HG03520 (cell line): ENCODE measurements at regions not wholly inside any gene's neighbourhood (a gene's known extent, or its start where the extent isn't known, plus 50 kb on each side); places are given as distances from the start of the nearest gene placed in this dataset.

Source experiments
- ATAC-seq: cut with Tn5 transposase; IDR thresholded peaks from one replicate; pipeline ENCODE4 v1.9.1; 2021; ENCODE audit warnings: mild to moderate bottlenecking, moderate library complexity; ENCODE audit not compliant: unreplicated experiment

GRCh38 chr20:22506827-22507226 lies 77.5 kb downstream of the FOXA2 start:
- ATAC-seq = no peak

- ATAC-seq = no peak
These were observed 79.5 kb downstream of the FOXA2 start for GRCh38 chr20:22504829-22505377.

GRCh38 chr20:22503577-22503976 lies 80.8 kb downstream of the FOXA2 start:
- no peak for ATAC-seq

GRCh38 chr20:22502731-22503191 lies 81.6 kb downstream of the FOXA2 start:
- no peak for ATAC-seq

DNA sequence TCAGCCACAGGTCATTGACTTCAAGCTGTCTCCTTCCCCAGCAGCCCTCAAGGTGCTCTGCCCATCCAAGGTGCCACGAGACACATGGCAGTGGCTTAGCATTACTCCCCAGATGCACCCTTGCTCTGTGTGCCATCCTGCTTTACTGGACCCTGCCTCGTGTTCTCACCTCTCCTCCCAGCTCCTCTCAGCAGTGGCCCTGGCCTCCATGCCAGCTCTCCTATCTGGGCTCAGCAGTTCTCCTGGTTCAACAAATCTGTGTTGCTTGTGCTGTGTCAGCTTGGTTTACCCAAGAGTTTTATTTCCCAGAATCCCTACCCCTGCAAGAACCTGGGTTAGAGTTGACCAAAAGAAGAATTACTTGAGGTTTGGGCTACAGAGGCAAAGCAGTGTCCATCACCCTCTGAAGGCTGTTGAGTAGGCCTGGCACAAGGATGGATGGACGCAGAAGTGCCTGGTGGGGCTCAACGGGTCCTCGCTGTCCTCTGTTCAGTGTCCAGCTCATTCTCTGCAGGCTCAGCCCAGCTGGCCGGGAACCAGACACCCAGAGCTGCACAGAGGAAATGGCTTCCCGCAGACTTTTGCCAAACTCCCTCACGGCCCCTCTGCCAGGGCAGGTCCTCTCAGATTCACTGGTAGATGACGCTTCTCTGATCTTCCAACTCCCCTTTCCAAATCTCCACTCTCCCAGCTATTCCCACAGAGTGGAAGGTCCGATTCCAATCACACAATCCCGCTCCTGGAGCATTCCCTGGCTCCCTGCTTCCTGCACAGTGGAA lies 82.6 kb downstream of the FOXA2 start:
- ATAC-seq = no peak

GRCh38 chr20:22501034-22501433 lies 83.3 kb downstream of the FOXA2 start:
- no peak for ATAC-seq

DNA sequence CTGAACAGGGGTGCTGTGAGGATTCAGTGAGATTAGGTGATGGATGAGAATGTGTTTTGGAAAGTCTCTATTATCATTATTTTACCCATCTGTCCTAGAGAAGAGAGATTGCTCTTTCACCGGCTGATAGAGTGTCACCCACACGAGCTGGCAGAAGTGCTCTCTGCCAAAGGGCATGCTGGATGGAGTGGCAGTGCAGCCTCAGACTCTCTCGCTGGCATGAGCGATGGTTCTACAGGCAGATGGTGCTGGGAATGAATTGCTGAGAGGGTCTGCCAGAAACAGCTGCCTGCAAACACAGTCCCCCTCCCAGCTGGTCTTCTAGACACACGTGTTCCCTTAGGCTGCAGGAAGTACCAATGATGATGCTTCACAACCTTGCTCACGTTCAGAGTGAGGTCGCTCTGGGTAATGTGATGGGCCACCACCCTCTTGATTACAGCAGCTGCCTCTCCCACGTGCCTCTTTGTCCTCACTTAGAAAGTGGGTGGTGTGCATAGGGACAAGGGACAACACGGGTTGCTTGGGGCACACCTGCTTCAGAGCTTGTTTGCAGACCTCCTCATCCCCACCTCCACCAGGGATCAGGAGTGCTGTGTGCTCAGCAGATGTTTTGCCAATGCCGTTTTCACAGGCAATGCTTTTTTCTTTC lies 84.7 kb downstream of the FOXA2 start:
- no peak for ATAC-seq

DNA sequence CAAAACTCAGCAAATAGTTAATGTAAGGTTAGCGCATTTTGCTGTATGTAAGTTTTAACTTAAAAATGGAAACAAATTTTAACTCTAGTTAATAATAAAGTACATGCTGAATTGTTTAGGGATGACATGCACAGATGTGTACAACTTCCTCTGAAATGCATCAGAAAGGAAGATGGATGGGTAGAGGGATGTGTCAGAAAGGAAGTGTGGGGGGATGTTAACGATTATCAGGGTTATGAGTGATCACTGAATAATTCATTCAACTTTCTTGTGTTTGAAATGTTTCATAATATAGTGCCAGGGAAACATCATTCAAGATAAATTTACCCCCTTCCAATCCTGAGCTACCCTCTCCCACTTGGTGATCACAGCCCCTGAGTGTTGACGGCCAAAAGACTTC lies 87.6 kb downstream of the FOXA2 start:
- no peak for ATAC-seq

GRCh38 chr20:22495789-22496188 lies 88.6 kb downstream of the FOXA2 start:
- ATAC-seq = no peak

GRCh38 chr20:22495172-22495571 lies 89.2 kb downstream of the FOXA2 start:
- no peak for ATAC-seq

DNA sequence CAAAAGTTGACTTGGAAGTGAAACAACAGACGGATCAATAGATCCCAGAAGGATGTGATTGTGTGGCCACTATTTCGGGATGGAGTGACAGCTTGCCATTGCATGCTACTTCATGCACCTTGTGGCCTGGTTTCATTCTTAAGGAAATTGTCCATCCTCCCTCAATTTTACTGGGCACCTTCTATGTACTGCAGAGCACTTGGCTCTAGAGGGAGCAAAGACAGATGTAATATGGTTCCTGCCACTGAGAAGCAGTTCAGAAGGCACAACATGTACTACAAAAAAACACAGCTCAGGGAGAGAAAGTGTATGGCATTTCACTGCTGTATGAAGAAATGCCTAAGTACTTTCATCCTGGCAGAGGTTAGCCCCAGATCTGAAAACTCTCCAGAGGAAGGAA lies 91.9 kb downstream of the FOXA2 start:
- no peak for ATAC-seq

GRCh38 chr20:22491194-22491505 lies 93.2 kb downstream of the FOXA2 start:
- no peak for ATAC-seq

GRCh38 chr20:22490287-22491193 lies 93.8 kb downstream of the FOXA2 start:
- no peak for ATAC-seq

GRCh38 chr20:22489626-22490286 lies 94.6 kb downstream of the FOXA2 start:
- ATAC-seq = no peak

- ATAC-seq = no peak
These were observed 104.0 kb downstream of the FOXA2 start for GRCh38 chr20:22480336-22480735.

- no peak for ATAC-seq
These were observed 108.7 kb downstream of the FOXA2 start for GRCh38 chr20:22475662-22476061.

GRCh38 chr20:22474224-22474623 lies 110.1 kb downstream of the FOXA2 start:
- ATAC-seq = no peak

DNA sequence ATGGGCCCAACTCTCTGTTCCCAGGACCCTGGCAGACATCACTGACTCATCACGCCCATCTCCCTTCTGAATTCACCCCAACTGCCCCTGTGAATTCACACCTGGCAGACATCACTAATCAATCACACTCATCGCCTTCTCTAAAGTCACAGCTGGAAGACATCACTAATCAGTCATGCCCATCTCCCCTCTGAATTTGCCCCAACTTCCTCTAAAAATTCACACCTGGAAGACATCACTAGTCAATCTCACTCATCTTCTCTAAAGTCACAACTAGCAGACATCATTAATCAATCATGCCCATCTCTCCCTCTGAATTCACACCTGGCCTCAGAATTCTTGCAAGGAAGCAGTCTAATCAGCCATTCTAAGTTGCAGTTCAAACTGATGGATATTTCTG lies 111.1 kb downstream of the FOXA2 start:
- no peak for ATAC-seq

DNA sequence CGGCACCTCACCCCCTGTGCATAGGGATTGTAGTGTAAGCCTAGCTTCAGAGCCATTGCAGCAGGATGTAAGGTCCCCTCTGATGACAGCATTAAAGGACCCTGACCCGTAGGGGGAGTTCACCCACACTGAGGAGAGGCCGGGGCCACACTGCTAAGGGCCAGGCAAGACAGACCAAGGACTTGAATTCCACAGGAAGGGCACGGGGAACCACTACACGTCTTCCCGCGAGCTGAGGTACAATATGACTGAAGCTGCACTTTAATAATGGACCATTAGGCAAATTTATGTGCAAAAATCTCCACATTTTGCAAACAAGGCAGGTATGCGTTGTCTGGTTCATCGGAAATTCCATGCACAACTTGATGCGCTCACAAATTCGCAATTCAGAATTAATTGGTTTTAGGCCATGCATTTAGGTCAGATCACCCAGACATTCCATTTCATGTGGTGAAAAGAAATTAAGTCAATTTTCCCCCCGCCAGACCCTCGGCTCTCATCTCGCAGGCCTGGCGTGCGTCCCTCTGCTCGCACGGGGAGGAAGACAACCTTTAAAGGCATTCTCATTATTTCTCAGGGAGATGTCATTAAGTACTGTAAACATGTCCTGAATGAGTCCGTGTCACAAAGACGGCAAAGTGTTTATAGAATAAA lies 111.8 kb downstream of the FOXA2 start:
- ATAC-seq = no peak

- ATAC-seq = no peak
These were observed 113.1 kb downstream of the FOXA2 start for GRCh38 chr20:22471156-22471836.
